ENCODE measurements at regions not wholly inside any gene's neighbourhood (a gene's known extent, or its start where the extent isn't known, plus 50 kb on each side); places are given as distances from the start of the nearest gene placed in this dataset.
"Not testable (repeated sequence)": the region's sequence is repeated elsewhere in the genome, so short reads cannot be mapped to it uniquely, and the experiment has no call there.

DNA sequence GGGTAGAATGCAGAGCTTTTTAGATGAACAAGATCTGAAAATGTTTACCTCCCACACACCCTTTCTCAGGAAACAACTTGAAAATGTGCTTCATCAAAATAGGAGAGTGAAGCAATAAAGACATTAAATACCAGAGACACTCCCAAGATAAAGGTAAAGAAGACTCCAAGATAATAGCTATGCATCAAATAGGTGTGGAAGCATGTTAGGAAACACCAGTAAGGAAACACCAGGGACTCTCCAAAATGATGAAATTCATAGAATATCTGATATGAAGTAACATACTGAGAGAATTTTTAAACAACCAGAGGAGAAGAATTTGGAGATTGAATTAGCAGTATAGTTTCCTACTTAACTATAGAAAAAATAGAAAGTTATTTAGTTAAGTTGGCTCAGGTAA lies 57.0 kb downstream of the OR10A6 start:
- DNase-seq, result no peak

DNA sequence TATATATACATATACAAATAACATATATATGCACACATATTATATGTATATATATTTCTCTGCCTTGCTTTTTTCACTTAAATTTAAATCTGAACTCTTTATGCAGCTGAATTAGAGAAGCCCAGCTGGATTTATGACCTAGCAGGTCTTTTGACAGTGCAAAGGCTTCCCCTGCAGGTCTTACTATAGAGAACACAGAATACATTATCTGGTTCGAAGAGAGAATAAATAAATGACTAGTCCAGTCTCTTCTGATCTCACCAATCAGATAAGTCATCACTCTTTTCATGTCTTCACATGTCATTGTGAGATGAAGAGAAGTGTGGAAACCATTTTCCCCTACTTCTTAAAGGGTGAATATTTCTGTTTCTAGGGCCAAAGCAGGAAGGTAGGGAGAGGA lies 58.2 kb downstream of the OR10A6 start:
- no peak for DNase-seq

DNA sequence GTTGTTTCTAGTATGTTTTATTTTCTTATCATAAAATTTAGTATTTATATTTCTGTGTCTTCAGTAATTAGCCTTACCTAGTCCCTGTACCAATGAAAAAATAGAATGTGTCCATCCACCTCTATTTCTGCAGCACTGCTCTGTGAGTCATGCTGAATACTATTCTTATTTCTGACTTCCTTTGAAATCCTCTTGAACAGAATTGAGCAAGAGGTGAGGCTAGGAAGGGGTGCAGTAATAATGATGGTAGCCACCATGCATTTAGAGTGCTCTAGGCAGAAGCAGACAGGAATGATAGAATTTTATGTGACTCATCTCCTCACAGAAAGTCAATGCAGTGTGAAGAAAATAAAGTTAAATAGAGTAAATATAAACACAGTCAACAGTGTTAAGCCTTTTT lies 60.0 kb downstream of the OR10A6 start:
- no peak for DNase-seq

DNA sequence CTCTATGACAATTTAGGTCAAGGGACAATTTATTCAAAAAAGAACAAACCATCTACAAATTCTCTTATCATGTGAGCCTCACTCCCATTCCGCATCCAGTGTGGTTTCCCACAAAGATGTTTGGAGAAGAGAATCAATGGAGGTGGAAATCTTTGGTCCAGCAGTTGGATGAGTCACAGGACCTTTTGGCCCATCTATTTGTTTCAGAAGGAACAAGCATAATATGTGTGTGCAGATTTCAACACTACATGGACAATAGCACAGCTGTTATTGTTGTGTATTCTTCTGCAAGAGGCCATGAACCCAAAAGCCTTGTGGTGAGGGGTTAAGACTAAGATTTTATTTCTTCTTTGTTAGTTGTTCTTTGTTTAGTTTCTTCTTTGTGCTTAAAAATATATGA lies 61.6 kb downstream of the OR10A6 start:
- DNase-seq, result no peak

DNA sequence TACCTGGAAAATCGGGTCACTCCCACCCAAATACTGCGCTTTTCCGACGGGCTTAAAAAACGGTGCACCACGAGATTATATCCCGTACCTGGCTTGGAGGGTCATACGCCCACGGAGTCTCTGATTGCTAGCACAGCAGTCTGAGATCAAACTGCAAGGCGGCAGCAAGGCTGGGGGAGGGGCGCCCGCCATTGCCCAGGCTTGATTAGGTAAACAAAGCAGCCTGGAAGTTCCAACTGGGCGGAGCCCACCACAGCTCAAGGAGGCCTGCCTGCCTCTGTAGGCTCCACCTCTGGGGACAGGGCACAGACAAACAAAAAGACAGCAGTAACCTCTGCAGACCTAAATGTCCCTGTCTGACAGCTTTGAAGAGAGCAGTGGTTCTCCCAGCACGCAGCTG lies 64.5 kb upstream of the OR5P2 start:
- peak; percentile 3 for DNase-seq

DNA sequence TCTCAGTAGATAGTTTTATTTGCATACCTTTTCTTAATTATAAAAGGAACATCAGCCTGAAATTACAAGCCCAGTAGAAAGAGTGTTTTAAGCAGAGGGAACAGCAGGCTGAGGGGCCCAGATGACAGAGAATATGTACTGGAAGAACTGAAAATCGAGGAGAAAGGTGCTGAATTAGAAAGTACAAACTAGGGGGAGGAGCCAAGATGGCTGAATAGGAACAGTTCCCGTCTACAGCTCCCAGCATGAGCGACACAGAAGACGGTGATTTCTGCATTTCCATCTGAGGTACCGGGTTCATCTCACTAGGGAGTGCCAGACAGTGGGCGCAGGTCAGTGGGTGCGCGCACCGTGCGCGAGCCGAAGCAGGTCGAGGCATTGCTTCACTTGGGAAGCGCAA lies 64.1 kb upstream of the OR5P2 start:
- not testable (repeated sequence) for DNase-seq

DNA sequence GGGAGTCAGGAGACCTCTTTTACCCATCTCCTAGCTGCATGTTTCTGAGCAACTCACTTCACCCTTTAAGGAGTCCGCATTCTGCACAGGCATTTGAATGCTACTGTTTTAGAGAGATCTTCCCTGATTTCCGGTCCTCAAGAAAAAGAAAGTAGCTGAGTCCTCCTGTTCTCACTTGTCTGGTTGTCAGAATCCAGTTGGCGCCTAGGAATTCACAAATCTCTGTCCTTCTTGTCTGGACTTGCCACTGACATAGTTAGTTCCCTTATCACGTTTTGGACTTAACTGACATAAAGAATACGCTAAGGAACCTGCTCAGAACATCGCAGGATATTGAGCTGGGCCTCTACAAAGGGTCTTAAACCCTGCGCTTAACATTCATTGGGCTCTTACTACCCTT lies 61.3 kb upstream of the OR5P2 start:
- no peak for DNase-seq

DNA sequence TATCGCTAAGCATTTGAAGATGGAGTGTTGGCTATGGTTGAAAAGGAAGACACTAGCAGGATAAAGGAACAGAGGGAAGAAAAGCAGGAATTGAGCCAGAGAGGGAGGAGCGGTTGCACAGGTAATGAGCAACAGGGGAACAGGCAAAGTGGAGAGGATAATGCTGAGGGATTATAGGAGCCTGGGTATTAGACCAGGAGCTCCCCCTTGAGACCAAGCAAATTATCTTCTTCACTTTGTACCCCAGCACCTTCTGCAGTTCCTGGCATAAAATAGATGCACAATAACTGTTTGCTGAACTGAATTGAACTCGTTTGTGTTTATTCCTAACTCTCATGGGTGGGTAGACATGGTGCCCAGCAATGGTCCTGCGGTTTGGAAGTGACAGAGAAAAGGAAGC lies 54.6 kb upstream of the OR5P2 start:
- no peak for DNase-seq

DNA sequence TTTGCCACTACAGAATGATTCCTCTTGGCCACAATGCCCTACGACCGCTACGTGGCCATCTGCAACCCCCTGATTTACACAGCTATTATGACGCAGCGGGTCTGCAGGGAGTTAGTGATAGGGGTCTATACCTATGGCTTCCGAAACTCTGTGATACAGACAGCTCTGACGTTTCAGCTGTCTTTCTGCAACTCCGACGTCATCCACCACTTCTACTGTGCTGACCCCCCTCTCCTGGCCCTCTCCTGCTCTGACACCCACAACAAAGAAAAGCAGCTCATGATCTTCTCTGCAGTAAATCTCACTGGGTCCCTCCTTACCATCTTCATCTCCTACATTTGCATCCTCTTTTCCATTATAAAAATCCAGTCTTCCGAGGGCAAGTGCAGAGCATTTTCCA lies 52.3 kb upstream of the OR5P2 start:
- DNase-seq, result no peak
